HG02623 (cell line): ENCODE measurements at regions not wholly inside any gene's neighbourhood (a gene's known extent, or its start where the extent isn't known, plus 50 kb on each side); places are given as distances from the start of the nearest gene placed in this dataset.

Experiments
- ATAC-seq: cut with Tn5 transposase; IDR thresholded peaks from one replicate; pipeline ENCODE4 v1.9.1; 2021; ENCODE audit warnings: moderate library complexity; ENCODE audit not compliant: unreplicated experiment

DNA sequence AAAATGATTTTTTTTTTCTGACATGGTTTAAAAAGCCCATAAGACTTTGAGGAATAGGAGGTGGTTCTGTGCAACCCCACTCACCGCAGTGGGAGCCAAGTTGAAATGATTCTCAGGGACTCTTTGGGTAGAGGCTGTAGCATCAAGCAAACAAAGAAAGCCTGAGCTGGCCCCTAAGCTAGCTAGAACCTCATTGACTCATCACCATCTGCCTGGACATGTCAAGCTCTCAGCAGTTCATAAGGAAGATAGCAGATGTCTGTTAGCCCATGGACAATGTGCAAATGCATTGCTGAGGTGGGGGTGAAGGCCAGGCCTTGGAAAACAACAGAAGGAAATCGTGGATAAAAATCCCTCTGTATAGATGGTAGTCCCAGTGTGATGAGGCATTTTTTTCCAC is 234.8 kb downstream of the NR2F2 start:
- ATAC-seq = no peak

DNA sequence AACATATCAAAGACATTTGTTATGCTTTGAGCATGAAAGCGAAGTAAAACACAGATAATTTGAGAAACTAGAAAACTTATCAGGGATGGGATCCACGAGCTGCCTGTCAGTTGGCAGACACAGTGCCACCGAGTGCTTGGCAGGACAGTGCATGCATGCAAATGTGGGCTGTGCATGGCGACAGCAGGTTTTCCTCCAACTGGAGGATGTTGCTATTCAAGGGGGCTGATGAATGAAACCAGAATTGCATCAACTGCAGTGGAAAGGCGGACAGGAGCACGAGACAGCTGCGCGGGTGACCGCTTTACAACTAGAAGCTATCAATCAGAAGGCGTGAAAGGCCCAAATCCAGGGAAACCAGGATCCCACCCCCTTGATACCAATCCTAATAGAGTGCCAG is 244.3 kb downstream of the NR2F2 start:
- no peak for ATAC-seq

DNA sequence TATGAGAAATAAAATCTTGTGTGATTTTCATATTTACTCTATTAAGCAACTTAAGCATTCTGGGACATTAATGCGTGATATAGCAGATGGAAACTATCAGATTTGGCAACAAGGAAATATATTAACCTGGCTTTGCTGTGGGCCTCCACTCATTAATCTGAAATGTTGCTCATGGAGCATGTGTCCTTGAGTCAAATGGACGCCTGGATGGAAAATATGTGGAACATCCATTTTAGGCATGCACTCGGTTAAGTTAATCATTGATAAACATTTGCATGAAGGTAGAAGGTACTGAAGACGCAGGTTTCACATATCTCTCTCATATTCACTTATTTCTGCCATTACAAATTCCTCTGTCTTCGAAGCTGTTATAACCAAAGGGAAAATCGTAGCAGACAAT is 246.1 kb downstream of the NR2F2 start:
- no peak for ATAC-seq

DNA sequence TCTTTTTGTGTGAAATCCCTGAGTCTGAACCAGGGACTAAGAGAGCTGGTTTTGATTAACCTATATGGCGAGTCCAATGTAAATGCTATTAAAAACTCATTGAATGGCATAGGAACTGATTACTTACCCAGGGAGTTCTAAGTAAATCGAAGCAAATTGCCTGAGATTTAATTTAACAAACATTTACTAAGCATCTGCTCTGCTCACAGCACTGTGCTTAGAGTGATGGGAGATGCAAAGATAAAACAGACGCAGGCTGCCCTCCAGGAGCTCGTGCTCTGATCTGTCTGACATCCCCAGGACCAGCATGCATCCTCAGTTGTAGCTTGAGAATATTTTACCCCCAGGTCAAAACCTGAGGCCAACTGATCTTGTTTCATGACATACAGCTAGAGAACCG is 247.9 kb downstream of the NR2F2 start:
- no peak for ATAC-seq

DNA sequence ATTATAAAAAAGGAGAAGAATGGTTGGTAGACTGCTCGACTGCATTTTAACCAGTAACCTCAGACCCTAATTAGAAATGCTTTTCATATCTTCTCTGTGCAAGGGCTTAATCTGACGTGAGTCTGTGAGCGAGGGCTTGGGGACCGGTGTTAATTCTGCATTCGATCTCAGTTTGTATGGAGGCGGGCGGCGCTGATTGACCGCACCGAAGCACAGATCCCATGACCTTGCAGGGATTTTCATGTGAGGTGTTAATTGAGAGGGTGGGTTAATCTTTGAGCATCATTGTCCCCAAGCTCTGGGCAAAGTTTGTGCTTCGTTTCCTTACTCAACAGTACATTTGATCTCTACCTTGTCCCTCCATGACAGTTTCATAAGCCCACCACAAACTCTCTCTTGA is 250.9 kb downstream of the NR2F2 start:
- ATAC-seq = no peak

DNA sequence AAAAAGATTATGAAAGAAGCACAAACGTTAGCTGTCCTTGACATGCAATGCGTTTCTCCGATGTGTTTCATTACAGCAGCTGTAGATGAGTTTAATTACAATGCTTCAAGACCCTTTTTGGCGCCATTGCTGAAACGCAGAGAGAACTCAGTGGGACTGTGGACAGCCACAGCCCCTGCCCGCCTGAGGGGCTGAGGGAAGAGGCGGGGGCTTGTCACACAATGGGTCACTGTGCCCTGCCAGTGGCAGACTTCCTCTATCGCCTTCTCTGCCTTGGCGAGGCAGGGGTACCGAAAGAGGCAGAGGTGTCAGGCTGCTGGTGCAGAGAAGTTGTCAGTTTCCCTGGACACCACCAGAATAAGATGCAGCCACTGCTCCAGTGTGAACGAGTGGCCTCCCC is 252.0 kb downstream of the NR2F2 start:
- no peak for ATAC-seq

DNA sequence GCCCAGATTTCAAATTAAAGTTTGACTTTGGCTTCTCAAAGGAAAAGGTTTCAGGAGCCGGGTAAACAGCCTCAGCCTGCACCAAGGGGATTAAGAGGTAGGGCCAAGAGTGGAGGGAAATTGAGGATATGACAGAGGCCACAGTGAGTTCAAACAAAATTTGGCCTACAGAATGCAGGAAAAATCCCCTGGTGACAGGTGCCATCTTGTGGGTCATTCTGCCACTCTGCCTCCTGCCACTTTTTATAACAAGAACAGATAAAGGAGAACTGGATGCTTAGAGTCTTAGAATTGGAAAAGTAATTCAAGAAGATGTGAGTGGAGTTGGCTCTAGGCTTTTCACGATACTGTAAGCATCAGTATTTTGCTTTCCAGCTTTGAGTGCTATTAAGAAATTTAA is 253.2 kb downstream of the NR2F2 start:
- ATAC-seq = no peak

DNA sequence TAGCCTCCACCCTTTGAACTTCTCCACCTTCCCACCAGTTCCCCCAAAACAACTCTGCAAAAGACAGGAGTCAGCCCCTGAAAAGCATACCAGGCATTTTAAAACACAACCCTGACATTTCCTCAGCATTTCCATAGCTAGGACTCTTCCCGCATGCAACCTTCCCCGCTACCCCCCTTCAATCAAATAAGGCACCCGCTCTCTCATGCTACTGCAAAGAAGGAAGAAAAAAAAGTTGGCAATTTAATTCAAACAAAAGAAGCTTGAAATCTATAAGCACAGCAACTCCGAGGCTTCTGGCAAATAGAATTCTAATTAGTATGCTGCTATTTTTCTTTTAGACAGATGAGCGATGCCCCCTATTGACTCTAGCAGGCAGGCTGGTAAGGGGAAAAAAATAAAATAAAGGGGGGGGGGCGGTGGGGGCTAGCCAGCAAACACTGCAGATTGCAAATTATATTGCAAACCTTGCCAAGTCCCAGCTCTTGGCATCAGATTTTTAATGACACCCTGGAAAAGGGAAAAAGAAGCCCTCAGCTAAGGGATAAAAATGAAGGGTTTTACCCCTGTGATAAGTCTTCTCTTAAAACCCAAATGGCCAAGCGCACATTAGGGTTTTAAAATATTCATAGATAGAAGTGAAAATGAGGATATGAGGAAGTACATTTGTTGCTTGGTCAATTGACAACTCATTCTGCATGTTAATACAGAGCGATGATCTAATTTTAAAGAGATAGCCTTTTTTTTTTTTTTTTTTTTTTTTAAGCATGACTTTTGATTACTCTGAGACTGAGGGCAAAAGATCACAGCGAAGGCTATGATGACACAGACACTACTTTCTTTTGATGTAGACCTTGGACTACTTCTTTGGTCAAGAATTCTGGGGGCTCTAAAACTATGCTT is 255.2 kb downstream of the NR2F2 start:
- no peak for ATAC-seq

DNA sequence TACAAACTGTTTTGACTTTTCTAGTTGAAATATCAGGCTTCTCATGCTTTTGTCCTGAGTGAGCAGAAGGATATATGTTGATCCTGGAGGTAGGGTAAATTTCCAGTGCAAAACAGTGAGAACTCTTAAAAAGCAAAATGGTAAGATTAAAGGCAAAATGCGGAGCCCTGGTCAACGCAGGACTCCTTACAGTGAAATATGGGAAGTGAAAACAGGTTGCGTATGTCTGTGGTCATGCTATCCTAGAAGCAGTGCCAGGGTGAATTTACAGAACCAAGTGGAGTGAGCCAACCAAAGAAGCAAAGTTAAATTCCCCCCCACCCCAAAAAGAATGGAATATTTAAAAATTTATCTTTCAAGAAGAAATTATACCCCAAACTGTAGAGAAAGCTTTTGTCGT is 256.4 kb downstream of the NR2F2 start:
- no peak for ATAC-seq

DNA sequence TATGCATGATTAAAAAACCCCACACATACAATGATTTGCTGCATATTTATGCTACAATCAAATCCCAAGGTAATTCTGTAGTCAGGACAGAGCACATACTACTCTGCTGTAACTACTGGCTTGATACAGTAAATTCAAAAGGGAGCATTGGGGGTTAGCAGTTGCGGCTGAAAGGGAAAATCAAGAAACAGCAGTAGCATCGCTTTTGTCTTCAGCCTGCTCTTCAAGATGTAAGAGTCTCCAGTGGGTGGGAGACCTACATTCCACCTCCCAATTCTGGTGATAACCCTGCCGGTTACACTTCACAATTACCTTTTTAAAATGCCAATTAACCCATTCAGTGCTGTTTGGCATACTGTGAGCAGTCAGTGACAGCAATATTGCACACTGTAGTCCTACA is 259.4 kb downstream of the NR2F2 start:
- no peak for ATAC-seq

DNA sequence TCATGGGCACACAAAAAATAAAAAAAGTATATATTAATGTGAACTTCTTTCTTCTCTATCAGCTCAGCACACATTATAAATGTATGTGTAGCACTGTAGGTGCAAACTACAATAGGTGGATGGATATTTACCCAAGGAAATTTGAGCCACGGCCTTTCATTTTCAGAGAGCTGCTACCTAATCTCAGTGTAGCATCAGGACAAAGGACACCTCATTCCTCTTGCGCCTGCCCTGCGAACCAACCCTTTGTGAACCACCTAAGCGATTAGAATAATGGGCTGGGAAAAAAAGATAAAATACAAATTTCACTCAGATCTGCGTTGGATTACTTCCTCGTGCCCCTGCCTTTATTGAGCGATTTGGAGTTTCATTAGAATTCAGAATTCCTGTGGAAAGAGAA is 263.2 kb downstream of the NR2F2 start:
- no peak for ATAC-seq

DNA sequence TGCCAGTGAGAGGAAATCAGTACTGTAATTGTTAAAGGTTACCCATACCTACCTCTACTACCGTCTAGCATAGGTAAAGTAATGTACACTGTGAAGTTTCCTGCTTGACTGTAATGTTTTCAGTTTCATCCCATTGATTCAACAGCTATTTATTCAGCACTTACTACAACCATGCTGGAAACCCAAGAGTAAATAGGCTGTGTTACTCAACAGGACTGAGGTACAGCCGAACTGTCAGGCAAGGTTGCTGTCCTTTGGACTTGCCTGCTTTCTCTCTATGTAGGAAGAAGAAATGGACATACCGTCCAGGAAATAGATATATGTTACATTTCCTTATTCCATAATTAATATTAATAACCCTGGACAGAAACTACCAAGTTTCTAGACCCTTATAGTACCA is 265.5 kb downstream of the NR2F2 start:
- no peak for ATAC-seq

DNA sequence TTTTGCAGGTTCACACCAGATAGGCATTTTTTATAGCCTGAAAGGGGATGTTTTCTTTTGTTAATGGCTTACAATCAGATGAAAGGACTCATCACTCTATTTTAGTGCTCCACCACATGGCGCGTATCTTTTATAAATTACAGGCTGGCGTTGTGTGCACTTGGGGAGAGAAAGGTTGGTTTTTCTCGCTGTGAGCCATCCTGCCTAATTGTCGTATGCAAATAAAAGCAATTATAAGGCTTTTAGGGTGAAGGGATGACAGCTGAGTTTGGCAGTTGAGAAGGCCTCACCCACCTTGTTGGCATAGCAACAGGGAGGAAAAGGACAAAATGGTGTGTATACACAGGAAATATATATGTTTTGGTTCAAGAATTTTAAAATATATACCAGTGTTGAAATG is 268.0 kb downstream of the NR2F2 start:
- ATAC-seq = no peak

DNA sequence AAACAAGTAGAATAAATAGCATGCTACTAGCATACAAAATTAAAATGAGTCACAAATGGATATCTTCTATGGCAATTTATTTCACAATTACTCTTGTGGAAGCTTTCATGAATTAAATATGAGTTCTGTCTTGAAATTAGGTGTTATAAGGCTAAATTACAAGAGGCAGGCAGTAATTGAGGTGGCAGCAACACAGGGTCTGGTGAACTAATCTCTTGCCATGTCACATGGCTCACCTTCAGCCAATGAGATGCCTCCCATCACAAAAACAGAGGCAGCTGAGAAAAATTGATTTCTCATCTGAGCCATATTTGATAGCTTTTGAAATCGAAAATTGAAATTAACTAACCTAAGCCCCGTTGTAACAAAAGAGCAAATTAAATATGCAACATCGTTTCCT is 268.8 kb downstream of the NR2F2 start:
- ATAC-seq = no peak

DNA sequence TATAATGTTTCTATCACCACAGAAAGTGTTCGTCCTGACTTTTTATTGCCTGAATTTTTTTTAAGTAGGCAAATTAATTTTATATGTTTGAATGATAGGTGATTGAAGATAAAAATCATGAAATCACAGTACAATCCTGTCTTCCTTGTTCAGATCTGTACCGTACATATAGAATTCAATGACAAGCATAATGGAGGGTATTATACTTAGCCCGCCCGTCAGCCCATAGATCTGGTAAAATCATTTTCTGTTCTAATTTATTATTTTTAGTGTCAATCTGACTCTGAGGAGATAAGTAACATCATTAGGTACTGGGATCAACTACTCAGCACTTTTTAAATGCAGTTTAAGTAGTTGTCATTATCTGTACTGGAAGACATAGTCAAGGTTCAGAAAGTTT is 269.9 kb downstream of the NR2F2 start:
- ATAC-seq = no peak

DNA sequence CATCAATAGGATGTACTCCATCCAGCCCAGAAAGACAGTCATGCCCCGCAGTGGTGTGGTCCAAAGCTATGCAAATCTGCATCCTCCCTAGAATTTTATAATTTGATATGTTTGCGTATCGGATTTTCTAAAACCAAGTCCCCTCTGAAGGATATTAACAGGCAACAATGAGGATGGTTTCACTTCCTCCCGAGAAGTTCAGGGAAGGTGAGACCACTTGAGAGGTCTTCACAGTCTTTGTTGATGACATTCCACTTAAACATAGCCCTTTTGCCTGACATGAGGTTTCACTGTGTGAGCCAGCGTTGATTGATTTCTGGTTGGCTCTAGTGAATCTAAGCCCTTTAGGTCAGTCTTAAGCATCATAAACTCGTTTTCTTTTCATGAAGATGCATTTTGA is 276.1 kb downstream of the NR2F2 start:
- ATAC-seq = no peak

DNA sequence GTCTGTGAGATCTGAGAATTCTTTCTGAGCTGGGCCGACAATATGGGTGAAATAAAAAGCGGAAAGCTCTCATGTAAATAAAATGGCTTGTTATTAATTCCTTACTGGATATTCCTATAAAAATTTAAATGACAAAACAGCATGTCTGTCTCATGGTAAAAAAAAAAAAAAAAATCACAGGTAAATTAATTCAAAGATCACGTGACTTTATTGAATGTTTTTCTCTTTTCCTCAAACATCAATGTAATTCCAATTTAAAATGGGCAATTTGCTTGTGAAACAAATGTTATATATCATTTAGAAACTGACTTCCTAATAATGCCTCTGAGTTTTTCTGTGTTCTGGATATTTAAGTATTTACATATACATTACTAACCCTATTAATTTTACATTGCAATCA is 280.3 kb downstream of the NR2F2 start:
- ATAC-seq = no peak

DNA sequence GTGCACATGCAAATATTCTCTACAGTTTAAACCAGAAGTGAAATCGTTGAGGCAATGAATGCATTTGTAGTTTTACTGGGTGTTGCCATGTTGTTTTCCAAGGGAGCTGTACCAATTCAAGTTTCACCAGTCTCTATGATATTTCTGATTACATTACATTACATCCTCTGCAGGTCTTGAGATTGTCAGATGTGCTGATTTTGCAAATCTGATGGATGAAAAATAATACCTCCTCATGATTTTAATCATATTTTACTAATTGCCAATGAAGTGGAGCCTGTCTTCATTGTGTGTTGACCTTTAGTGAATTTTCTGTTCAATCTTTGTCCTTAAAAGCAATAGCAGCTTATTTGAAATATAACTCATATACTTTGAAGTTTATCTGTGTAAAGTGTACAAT is 282.4 kb downstream of the NR2F2 start:
- no peak for ATAC-seq

DNA sequence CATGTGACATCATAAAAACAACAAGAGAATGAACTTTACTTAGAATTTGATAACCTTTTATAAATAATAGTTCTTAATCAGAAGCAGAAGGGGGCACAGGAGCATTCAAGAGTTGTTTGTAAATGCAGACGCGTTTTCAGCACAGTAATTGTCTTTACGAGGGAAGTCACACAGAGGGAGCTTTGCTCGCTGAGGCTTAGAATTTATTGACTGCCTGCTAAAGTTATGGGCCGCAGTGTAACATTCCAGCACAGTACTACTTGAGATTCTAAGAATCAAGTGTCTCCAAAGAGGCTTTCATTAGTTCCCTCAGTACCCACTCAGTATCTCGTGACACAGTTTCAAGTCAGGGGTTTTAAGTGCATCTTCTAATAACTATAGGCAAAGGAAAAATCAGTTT is 288.7 kb downstream of the NR2F2 start:
- no peak for ATAC-seq

DNA sequence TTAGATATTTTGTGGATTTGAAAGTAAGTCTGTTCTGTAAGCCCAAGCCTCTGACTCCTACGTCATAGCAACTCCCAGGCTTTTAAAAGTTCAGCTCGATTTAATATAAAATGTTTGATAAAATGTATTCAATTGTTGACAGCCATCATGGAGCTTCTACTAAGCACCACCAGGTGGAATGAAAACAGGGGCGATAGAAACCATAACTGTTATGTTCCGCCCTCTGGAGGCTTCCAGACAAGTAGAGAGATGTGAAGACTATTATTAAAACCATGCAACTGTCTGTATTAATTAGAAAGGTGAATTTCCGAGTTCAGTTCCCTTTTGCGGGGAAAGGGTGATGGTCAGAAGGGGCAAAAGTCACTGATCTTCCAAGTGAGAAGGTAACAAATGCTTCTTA is 292.2 kb downstream of the NR2F2 start:
- ATAC-seq = no peak

DNA sequence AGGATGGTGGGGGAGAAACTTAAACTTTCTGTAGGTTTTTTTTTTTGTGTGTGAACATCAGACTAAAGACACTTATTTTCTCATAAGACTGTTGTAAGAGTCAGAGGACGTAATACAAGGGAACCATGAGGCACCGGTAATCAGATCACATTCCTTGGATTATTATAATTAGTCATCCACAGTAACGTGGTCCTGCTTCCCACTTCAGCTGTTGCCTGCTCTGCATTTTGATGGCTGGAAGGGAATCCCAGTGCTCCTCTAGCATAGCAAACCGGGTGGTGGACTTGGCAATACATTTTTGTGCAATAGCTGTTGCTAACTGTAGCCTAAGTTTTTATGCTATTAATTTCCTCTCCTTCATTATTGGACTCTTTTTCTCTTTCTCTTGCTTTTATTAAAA is 294.8 kb downstream of the NR2F2 start:
- no peak for ATAC-seq

DNA sequence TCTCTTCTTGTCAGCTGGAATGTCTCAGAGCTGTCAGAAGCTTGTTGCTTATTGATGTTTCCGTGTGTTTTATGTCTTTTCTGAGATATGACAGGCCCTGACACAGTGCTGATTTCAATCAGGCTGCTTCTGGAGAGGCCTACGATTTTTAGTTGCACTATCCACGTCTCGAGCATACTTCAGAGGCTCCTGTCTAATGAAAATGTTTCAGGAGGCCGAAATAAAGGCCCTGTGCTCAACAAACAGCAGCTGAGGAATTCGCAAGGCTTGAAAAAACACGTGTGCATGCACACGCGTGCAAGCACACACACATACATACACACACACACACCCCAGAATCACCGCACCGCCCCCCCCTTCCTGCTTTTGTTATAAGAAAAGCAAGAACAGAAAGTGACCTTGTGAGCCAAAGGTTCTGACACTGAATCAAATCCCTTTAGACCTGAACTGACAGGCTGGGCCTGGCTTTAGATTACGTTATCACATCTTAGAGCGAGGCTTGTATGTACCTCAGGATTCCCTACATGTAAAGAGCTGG is 296.6 kb downstream of the NR2F2 start:
- ATAC-seq = no peak

DNA sequence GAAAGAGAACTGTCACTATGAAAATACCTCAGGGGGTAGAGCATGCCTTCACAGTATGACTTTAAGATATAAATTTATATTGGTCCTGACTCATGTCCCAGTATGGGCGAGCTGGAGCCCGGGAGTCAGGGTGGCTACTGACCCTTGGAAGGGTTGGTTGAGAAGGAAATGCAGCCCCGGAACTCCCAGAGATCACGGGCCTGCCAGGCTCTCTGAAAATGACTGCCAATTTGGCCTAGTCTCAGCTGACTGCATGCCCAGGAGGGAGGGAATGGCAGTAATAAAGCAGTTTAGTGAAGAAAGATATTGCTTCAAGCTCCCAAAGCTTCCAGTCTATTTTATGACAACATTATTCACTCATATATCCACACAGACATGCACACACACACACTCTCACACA is 299.0 kb downstream of the NR2F2 start:
- ATAC-seq = no peak
